Right renal pelvis (tissue), 4 donors: ENCODE measurements at regions not wholly inside any gene's neighbourhood (a gene's known extent, or its start where the extent isn't known, plus 50 kb on each side); places are given as distances from the start of the nearest gene placed in this dataset.

ENCODE experiments used
- DNase-seq, 4 donors: peaks; one replicate each; pipeline ENCODE4 v3.0.0-alpha.2; 2013; ENCODE audit warnings: low read depth in 4 of 4, low spot score in 3 of 4, missing footprints in 1 of 4

DNA sequence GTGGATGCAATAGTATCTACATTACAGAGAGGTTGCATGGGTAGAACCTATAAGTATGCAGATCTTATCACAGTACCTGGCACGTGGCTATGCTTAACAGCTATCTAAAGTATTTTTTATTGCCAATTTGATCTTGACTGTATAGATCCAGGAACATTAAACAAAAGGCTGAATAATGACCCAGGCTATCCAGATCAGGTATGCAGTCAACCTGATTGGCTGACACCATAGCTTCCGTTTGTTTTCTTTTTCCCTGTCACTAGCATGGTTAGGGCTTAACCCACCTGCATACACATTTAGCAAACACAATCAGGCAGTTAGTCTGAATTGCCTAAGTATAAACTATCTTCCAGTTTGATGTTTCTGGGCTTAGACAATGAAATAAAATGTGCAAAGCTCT lies 264.9 kb upstream of the PLXNA2 start:
- no peak for DNase-seq

DNA sequence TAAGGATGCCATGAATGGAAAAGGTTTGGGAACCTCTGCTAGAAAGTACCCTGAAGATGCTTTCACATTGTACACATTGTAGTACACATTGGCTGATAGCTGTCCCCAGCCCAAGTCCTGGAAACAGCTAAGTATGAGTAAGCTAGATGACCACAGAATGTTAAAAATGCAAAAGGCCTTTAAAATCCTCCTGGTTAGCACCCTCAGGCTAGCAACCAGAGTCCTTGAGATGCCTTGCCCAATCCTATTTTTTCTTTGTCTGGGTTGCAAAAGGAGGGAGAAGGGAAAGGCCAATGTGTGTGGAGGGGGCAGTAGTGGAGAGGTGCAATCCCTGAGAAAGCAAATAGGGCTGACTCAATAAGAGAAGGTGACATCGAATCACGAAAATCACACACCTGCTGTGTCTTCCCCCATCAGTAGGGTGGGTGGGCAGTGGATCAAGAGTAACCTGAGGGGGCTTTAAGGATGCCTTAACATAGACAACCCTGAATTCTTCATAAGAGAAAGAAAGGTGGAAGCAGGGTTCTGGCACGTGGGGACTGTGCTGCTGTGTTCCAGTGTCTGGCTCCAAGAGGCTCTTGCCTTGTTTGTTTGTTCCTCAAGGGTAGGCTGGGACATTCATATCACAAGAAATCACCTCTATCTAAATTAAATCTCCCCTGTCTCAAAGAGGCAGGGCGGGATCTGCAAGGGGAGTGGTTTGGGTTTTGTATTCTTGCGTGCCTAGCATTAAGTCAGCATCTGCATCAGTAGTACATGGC lies 266.2 kb upstream of the PLXNA2 start:
- no peak for DNase-seq

DNA sequence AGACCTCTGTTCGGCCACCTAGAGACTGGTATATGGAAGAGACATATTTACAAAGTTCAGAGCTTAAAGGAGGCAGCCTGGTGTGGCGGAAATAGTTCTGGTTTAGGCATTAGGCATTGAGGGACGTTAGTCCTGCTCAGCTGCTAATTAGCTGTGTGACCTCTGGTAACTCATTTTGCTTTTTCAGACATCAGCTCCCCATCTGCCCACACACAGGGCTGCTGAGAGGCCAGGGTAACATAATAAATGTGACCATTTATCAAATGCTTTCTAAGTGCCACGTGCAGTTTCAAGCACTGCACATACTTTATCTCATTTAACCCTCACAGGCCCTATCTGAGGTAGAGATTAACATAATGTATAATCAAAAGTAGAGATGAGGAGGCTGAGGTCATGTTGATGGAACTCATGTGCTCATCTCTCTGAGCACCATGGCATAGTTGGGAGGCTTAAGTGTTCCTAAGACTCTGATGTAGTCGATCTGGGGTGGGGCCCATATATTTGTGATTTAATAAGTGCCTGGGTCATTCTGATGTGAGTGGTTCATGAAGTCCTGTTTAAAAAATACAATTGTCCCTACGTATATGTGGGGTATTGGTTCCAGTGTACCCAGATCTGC lies 267.2 kb upstream of the PLXNA2 start:
- DNase-seq = no peak

DNA sequence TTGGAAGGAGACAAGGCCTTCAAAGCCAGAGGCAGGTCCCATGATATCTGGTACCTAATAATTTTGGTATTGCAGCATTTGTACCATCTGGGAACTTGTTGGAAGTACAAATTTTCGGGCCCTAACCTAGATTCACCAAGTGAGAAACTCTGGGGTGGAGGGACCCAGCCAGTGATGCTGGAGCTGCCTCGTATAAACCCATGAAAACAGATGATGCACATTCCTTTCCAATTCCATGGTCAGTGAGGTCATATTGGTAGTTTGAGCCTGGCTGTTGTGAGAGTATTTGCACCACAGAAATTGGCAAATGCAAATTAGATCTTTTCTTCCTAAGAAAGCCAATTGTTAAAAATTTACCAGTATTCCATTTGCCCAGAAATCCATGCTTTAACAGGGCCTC lies 269.6 kb upstream of the PLXNA2 start:
- DNase-seq = no peak

DNA sequence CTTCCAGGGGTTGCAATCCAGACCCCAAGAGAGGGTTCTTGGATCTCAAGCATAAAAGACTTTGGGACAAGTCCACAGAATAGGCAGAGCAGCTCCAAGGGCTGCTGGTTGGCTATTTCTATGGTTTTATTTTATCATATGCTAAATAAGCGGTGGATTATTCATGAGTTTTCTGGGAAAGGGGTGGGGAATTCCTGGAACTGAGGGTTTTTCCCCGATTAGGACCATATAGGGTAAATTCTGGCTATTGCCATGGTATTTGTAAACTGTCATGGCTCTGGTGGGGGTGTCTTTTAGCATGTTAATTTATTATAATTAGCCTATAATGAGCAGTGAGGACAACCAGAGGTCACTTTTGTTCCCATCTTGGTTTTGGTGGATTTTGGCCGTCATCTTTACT lies 270.9 kb upstream of the PLXNA2 start:
- no peak for DNase-seq

DNA sequence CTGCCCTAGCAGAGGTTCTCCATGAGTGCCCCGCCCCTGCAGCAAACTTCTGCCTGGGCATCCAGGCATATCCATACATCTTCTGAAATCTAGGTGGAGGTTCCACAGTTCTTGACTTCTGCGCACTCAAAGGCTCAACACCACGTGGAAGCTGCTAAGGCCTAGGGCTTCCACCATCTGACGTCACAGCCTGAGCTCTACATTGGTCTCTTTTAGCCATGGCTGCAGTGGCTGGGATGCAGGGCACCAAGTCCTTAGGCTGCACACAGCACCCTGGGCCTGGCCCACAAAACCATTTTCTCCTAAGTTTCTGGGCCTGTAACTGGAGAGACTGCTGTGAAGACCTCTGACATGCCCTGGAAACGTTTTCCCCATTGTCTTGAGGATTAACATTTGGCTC lies 272.6 kb upstream of the PLXNA2 start:
- no peak for DNase-seq

DNA sequence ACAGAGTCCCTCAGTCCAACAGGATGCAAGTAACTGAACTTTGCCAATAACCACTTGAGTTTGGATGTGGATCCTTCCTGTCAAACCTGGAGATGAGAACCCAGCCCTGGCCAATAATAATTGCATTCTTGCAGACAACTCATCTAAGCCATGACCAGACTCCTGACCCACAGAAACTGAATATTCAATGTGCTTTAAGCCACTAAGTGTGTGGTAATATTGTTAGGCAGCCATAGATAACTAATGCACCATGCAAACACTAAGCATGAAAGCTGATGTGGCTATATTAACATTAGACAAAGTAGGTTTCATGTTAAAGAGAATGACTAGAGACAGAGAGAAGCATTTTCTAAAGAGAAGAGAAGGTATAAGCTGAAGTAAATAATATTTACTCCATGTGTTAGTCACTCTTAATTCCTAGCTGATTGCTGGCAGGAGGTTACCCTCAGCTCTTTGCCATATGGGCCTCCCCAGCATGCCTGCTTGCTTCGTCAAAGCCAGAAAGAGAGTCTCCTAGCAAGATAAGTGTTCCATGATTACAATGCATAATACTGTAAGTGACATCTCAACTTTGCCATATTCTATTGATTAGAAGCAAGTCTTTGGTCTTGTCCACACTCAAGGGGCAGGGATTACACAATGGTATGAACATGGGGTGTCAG lies 276.4 kb upstream of the PLXNA2 start:
- no peak for DNase-seq

DNA sequence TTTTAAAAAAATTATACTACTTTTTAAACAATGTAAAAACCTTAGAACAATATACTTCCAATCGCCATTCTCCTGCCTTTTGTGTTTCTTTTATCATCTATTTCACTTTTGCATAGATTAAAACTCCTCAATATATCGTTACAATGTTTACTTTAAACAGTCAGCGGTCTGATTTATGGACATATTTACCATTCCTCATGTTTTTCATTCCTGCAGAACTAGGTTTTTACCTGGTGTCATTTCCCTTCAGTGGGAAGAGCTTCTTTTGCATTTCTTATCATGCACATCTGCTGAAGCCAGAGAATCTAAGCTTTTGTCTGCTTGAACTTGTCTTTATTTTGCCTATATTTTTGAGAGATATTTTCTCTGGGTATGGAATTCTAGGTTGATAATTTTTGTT lies 277.4 kb upstream of the PLXNA2 start:
- DNase-seq = no peak

DNA sequence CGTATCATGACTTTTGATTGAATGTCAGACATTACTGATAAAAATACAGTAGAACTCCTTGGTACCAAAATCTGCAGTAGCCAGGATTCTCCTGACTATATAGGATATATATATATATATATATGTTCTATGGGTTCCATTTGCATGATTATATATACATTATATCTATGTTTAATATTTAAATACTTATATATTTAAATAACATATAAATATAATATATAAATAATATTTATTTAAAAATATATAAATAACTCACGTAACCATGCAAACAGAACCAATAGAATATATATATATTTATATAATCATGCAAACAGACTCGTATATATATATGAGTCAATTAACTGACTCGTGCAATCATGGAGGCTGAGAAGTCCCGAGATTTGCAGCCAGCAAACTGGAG lies 278.8 kb upstream of the PLXNA2 start:
- no peak for DNase-seq

DNA sequence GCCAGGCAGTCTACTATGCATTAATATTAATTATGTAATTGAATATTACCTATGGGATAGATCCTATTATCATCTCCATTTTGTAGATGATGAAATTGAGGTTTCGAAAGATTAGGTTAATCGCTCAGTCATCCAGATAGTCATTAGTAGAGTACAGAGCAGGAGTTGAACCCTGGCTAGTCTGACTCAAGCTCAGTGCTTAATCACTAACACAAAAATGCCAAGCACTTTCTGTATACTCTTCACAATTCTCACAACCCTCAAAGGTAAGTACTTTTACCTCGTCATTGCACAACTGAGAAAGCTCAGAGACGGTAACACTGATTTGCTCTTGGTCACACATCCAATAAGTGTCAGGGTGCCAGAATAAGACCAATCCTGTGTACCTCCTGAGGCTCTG lies 280.2 kb upstream of the PLXNA2 start:
- DNase-seq = no peak

DNA sequence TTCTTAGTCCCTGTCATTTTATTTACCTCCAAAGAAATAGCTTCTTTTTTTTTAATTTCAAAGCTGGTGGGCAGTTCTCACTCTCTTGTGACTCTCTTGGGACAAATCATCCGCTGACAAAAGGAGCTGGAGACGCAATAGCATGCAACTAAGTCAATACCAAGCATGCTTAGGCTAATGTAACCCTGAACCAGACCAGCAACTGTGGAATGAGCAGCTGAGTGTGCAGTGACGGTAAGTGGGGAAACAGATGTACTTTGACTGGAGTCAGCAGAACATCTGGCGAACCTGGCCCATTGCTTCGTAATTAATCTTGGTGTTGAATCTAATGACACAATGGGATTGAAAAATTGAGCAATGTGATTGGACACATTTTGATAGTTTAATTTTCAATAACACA lies 280.7 kb upstream of the PLXNA2 start:
- no peak for DNase-seq

DNA sequence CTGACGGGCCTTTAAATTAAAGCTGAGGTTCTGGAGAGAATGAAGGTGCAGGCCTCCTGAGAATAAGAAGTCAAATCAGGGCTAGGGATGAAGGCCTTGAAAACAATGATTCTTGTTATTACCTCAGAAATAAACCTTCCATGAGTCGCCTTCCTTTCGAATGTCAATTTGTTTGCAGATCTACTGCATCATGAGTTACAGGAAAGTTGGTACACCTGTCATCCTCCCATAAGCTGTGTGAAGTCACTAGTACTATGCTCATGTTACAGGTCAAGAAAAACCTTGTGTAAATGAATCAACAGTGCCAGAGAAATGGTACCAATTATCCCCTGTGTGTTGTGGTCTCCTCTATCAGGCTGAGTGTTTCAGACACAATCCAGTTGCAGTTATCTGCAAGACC lies 281.2 kb upstream of the PLXNA2 start:
- no peak for DNase-seq

DNA sequence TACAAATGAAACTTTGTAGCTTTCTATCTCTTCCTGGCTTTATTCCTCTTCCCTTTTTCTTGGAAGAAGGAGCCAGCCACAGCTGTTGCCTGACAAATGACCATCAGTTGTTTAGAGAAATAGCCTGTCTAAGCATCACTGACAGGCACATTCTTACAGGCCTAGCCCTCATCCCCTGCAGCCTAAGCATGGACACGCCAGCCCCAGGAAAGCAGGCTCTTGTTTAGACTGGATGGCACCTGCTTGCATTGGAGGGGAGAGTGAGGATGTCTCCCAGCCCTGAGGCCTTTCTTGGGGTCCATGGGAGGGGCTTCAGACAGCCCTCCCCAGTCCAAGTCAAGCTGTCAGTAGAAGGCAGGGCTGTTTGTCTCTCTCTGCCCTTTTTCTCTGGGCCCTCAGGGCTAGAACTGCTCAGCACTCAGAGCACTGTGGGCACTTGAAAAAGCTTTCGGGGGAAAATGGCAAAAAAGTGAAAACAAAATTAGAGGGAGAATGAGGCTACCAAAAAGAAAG lies 282.5 kb upstream of the PLXNA2 start:
- no peak for DNase-seq

DNA sequence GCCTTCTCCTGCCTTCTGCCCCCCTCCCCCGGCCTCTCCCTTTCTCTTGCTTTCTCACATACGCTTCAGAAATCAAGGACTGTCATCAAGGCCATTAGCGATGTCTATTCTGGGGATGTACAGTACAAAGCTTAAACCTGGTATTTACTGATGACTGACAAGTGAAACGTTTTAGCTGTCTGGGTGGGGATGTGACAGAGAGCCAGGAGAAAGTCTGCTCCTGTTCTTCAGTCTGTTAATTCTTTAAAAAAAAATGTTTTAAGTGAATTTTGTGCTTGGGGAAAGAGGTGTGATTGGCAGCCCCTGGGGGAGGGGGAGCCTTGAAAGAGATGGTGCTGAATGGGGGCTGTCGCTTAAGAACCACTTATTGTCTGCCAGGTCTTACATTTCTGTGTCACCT lies 283.0 kb upstream of the PLXNA2 start:
- DNase-seq = no peak

DNA sequence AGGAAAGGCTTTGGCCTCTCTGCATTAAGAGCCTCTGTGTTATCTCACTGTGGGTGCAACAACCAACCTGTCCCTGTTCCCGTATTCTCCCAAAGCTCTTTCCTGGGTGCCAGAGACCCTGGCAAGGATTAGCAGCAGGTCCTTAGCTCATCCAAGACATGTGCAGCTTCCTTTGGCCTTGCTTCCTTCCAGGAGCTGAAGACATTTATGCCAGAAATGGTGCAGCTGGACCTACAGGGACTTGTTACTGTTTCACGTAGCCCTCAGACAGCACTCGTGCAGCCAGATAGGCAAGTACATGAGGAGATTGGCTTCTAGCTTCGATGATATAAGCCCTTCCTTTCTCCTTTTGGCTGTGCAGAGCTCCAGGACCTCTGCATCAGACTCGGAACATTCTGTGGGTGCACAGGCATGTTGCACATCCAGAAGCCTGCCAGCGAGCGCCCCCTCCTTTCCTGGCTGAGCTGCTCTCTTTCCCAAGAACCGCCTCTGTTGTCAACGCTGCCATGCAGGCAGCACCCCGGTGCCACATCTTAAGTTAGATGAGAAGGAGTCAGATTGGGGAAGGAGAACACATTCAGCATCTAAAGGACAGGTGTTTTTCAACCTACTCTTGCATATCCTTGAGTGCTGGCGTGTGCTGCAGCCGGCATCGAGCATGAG lies 284.5 kb upstream of the PLXNA2 start:
- peak in 3 of 4 donors; percentile 49 to 54 (median 51) for DNase-seq

DNA sequence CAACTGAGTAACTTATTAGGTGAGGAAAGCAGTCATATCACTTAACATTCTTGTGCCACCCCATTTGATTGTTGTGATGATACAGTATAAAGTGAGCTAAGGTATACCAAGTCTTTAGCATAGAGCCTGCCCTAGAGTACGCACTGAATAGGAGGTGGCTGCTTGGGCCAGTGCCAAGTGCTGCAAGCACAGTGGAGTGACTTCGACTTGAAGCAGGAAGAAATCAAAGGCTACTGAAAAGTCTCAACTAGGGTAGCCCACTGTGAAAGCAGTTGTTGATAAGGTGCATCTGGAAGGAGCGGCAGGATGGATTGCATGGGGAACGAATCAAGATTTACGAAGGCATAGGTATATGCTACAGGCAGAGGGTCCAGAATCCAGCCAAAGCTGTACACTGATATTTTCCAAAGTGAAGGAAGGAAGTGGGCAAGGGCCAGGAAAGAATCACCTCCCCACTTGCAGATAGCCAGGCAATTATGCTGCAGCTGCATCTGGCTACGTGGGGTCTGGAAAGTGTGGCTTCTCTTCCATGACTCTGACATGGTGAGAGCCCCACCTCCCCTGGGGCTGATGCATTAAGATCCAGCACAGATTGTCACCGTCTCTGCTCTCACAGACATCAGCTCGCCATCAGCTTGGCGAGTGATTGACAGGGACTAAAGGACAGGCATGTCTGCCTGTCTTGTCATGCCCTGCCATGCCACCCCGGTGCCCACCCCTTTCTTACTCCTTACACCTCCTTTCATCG lies 287.0 kb upstream of the PLXNA2 start:
- DNase-seq = no peak

DNA sequence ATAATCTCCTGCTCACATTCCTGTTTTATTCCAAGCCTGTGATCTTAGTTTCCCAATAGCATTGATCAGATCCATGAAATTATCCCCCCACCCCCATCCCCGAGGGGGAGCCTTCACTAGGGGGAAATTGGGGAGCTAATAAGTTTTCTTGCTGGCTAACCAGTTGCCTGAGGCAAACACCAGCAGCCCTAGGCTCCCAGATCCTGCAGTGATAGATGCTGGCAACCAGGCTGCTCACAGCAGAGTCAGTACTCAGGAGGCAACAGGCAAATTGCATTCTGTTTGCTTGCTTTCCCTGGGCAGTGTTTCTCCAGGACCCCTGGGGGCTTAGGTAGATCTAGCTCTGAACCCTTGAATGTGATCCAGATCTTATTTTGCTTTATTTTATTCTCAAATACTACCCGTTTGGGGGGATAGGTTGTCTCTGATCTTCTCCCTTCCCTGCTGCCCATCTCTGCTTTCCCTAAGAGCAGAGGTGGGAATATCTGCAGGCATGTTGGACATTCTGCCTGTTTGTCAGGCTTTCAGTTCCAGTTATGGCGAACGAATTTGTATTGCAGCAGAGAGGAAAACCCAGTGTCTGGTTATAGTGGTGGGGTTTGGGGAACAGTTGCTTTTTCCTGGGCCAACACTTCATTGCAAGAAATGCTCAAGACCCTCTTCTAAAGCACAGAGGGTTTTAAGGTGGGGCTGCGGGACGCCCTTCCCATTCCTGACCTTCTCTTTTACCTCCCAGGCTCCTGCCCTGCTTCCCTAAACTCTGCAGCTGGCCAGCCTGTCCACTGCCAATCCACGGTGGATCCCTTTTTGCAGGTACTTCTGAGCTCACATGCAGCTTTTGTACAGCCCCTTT lies 289.8 kb upstream of the PLXNA2 start:
- DNase-seq = no peak

DNA sequence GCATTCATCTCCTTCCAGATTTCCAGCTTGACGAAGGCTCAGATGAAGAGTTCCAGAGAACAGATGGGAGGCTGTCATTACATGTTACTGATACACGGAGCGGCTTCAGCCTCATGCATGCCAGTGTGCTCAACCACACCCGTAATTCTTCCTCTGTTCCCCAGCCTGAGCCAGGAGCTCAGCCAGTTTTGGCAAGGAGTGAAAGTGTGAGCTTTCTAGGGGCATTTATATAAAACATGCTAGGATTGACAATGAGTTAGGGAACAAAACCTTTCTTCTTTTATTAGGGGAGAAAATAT lies 290.4 kb upstream of the PLXNA2 start:
- no peak for DNase-seq

DNA sequence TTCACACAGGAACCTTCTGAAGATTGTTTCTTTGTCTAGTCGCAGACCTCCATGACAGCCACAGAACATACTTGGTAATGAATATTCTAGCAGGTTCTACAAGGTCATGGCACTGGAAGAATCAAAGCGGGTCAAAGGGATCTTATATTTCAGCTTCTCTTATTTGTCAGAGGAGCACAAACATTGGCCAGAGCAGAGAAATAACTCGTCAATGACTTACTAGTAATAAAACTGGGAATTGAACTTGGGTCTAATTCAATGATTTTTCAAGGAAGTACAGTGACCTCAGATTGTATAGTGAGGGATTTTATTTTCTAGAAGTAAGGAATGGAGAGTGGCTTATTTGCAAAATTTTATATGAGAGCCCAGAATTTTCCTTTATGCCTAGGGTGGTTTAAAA lies 290.8 kb upstream of the PLXNA2 start:
- no peak for DNase-seq

DNA sequence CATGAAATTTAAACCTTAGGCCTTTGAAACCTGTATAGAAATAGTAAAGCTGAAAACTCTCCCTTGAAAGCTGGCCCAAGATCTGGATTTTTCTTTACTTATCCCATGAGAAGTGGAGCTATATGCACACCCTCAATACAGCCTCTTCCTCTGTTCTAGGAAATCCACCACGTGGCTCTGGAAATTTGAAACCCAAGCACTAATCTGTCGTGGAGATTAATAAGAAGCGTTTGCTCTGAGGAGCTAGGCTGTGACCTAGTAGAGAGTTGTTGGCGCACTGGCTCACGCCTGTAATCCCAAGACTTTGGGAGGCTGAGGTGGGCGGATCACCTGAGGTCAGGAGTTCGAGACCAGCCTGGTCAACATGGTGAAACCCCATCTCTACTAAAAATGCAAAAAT lies 291.3 kb upstream of the PLXNA2 start:
- no peak for DNase-seq
